ENCODE measurements at regions not wholly inside any gene's neighbourhood (a gene's known extent, or its start where the extent isn't known, plus 50 kb on each side); places are given as distances from the start of the nearest gene placed in this dataset.

DNA sequence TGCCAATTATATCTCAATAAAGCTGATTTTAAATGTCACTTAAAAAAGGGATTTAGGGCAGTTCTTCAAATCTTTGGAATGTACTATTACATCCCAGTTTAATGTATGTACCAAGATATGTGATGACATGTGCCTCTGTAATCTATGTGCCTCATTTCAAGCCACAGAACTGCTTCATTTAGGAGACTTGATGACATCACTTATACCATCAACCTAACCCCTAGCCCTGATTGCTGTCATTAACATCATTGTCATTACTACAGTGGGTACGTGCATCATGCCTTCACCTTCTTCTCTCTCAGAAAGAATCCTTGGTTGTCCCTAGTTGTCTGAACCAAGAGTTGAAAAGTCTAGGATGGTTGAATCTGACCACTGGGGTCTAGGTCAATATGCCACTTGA is 134.3 kb upstream of the RAB11FIP2 start:
- no peak overlapping the region for H3K27ac ChIP-seq
- no peak for TF ChIP-seq CTCF (conservative IDR thresholded peaks at IDR 0.05)

DNA sequence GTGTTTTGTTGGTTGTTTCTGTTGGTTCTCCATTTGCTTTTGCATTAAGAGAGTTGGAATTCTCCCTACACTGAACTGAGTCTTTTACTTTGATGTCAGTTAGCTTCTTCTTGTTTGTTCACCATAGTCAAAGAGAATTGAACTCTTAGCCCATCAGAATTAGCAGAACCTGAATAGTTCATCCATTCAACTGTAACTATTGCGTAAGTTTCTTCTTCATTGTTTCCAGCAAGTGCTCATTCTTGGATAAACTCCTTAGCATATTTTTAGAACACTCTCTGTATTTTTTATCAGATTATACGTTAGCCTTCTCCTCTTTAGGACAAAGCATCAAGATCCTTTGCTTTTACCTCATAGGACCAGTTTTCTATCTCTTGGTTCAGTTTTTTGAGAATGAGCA is 128.4 kb upstream of the RAB11FIP2 start:
- TF ChIP-seq CTCF (conservative IDR thresholded peaks at IDR 0.05), result no peak

DNA sequence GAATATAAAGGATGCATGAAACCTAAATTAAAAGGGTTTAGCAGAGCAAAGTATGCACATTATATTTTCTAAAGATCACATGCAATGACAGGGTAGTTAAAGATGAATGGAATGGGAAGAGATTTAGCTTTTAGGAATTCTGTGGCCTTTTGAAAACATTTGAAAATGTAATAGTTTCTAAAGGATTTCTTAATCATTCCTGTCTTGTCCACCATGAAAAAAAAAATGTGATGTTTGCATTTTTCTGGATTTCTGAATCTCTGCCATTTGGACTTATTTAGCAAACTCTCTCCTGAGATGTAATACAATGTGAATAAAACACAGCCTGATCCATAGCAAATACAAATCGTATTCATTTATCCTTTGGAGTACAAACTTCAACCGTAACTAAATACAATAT is 126.6 kb upstream of the RAB11FIP2 start:
- no peak for TF ChIP-seq CTCF (conservative IDR thresholded peaks at IDR 0.05)

More for the DNA sequence above, 128.4 kb upstream of the RAB11FIP2 start:
- H3K27ac ChIP-seq, result no peak overlapping the region

DNA sequence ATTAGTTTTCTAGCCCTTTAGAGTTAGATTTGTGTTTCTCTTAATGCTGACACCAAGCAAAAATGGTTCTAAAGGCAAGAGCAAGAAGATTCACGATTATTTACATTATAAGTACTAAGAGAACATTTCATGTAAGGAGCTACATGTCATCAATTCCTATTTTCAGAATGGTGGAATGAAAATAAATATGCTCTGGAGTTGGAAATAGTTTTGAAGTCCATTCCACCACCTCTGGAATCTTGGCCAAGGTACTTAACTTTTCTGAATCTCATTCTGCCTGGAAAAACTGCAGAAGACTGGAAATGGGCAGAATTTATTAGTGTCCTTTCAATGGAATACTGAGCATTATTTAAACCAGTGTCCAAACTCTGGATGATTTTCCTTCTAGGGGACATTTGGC is 125.1 kb upstream of the RAB11FIP2 start:
- no peak for TF ChIP-seq CTCF (conservative IDR thresholded peaks at IDR 0.05)
- H3K27ac ChIP-seq, result no peak overlapping the region

More for the DNA sequence above, 126.6 kb upstream of the RAB11FIP2 start:
- no peak overlapping the region for H3K27ac ChIP-seq

GRCh38 chr10:118167056-118167700 is 120.4 kb upstream of the RAB11FIP2 start:
- TF ChIP-seq CTCF (conservative IDR thresholded peaks at IDR 0.05), result no peak
- H3K27ac ChIP-seq, result no peak overlapping the region

GRCh38 chr10:118163217-118163616 is 116.5 kb upstream of the RAB11FIP2 start:
- no peak overlapping the region for H3K27ac ChIP-seq
- no peak for TF ChIP-seq CTCF (conservative IDR thresholded peaks at IDR 0.05)

DNA sequence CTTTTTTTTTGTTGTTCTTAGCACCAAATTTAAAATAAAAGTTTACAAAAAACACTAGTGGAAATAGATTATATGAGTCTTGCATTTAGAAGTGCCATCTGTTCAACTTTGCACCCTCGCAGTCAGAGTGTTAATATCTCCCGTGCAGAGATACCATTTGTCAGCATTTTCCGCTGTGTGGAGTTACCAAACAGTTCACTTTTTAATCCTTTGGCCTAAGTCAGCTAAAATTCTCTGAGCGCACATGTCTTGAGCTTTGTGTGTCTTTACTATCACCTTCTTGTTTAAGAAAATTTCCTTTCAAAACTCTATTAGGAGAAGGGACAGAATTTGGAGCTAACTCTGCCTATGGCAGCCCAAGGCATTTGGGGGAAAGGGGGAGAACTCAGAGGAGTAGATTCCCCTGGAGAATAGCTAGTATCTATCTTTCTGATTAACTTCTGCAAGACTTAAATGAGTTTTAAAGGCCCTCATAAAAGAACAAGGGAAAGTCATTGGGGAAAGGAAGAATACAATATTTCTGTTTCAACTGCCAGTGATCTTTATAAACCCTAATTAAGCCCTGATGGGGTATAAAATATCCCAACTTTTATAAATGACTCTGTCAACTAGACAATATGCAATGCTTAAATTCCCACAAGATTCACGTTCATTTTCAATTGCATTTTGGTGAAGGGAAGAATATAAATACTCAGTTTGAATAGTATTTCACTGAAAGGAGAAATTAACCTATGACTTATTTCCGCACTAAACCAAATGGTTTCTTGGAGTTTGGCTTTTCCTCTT is 114.9 kb upstream of the RAB11FIP2 start:
- no peak overlapping the region for H3K27ac ChIP-seq
- no peak for TF ChIP-seq CTCF (conservative IDR thresholded peaks at IDR 0.05)

Data from VCaP (cell line).